Neural cell (in vitro differentiated cells): ENCODE measurements at regions not wholly inside any gene's neighbourhood (a gene's known extent, or its start where the extent isn't known, plus 50 kb on each side); places are given as distances from the start of the nearest gene placed in this dataset.

Experiments used
- H2AFZ ChIP-seq: fragments of 200-600, 300-800 bp; sonication (generic), shearing (Covaris generic); 2 replicates; pipeline ENCODE4 v1.6.0; 2014; ENCODE audit warnings: low read depth, mild to moderate bottlenecking, antibody characterized with exemption, low read length, moderate library complexity
- H3F3A ChIP-seq: fragments of 200-600 bp; shearing (Covaris generic); 2 replicates; pipeline ENCODE4 v1.6.1; 2016; ENCODE audit warnings: mild to moderate bottlenecking, moderate library complexity, mixed read lengths, antibody characterized with exemption, low read length; ENCODE audit not compliant: insufficient read depth, poor library complexity, severe bottlenecking
- H3K27ac ChIP-seq: fragments of 200-600, 300-800 bp; sonication (generic), shearing (Covaris generic); 2 replicates; pipeline ENCODE4 v1.5.1; 2014; ENCODE audit warnings: mild to moderate bottlenecking, low read length, moderate library complexity
- H3K27me3 ChIP-seq: fragments of 300-800, 200-600 bp; sonication (generic), shearing (Covaris generic); 2 replicates; pipeline ENCODE4 v1.6.0; 2014; ENCODE audit warnings: mild to moderate bottlenecking, low read depth, low read length, moderate library complexity; ENCODE audit not compliant: insufficient read depth
- H3K36me3 ChIP-seq: fragments of 300-800, 200-600 bp; sonication (generic), shearing (Covaris generic); 2 replicates; pipeline ENCODE4 v1.5.1; 2014; ENCODE audit warnings: mild to moderate bottlenecking, antibody characterized with exemption, low read length, moderate library complexity; ENCODE audit not compliant: insufficient read depth
- H3K4me2 ChIP-seq: fragments of 300-800, 200-600 bp; sonication (generic), shearing (Covaris generic); 2 replicates; pipeline ENCODE4 v1.6.0; 2014; ENCODE audit warnings: mild to moderate bottlenecking, low read length
- H3K4me3 ChIP-seq: fragments of 300-800, 200-600 bp; sonication (generic), shearing (Covaris generic); 2 replicates; pipeline ENCODE4 v1.5.1; 2014; ENCODE audit warnings: mild to moderate bottlenecking, low read length, moderate library complexity
- H3K79me2 ChIP-seq: fragments of 200-600 bp; shearing (Covaris generic); replicated peaks from 2 replicates; pipeline ENCODE4 v1.6.0; 2014; ENCODE audit warnings: mild to moderate bottlenecking, low read length, moderate library complexity; ENCODE audit not compliant: insufficient read depth
- H3K9ac ChIP-seq: fragments of 300-800, 200-600 bp; sonication (generic), shearing (Covaris generic); 2 replicates; pipeline ENCODE4 v1.6.1; 2016; ENCODE audit warnings: mild to moderate bottlenecking, low read length, mixed read lengths
- H3K9me2 ChIP-seq: fragments of 200-600 bp; shearing (Covaris generic); 2 replicates; pipeline ENCODE4 v1.6.1; 2016; ENCODE audit warnings: mild to moderate bottlenecking, low read length, mixed read lengths; ENCODE audit not compliant: insufficient read depth
- H3K9me3 ChIP-seq: fragments of 200-600, 300-800 bp; sonication (generic), shearing (Covaris generic); 2 replicates; pipeline ENCODE4 v1.6.1; 2016; ENCODE audit warnings: mild to moderate bottlenecking, mixed run types, low read length, moderate library complexity, mixed read lengths
- H4K20me1 ChIP-seq: fragments of 200-600 bp; shearing (Covaris generic); 2 replicates; pipeline ENCODE4 v1.6.1; 2016; ENCODE audit warnings: mild to moderate bottlenecking, mixed run types; ENCODE audit not compliant: insufficient read depth
- CTCF ChIP-seq: fragments of 450-650 bp; IDR thresholded peaks from 2 replicates; pipeline ENCODE4 v1.5.1; 2014; ENCODE audit warnings: antibody characterized with exemption, mild to moderate bottlenecking, moderate library complexity; ENCODE audit not compliant: poor library complexity, severe bottlenecking
- EP300 ChIP-seq: fragments of 450-650 bp; conservative IDR thresholded peaks from 2 replicates; pipeline ENCODE4 v1.6.1; 2014; ENCODE audit warnings: antibody characterized with exemption, mild to moderate bottlenecking, moderate library complexity; ENCODE audit not compliant: poor library complexity, severe bottlenecking
- EZH2 ChIP-seq: fragments of 200-600, 300-800 bp; shearing (Covaris generic), sonication (generic); IDR thresholded peaks from 2 replicates; pipeline ENCODE4 v1.6.1; 2014; ENCODE audit warnings: antibody characterized with exemption, low read length, borderline replicate concordance, mild to moderate bottlenecking; ENCODE audit not compliant: insufficient read depth, poor library complexity, severe bottlenecking
- MXI1 ChIP-seq: fragments of 450-650 bp; conservative IDR thresholded peaks from 2 replicates; pipeline ENCODE4 v1.6.1; 2014; ENCODE audit warnings: antibody characterized with exemption, mild to moderate bottlenecking; ENCODE audit not compliant: poor library complexity, severe bottlenecking
- POLR2AphosphoS5 ChIP-seq: IDR thresholded peaks from 2 replicates; pipeline ENCODE4 v1.6.1; 2012
- RAD21 ChIP-seq: fragments of 450-650 bp; conservative IDR thresholded peaks from 2 replicates; pipeline ENCODE4 v1.6.1; 2014; ENCODE audit warnings: antibody characterized with exemption, mild to moderate bottlenecking, moderate library complexity
- REST ChIP-seq: IDR thresholded peaks from 2 replicates; pipeline ENCODE4 v1.6.1; 2012; ENCODE audit warnings: borderline replicate concordance
- SMC3 ChIP-seq: fragments of 450-650 bp; conservative IDR thresholded peaks from 2 replicates; pipeline ENCODE4 v1.6.1; 2014; ENCODE audit warnings: antibody characterized with exemption, mild to moderate bottlenecking, moderate library complexity; ENCODE audit not compliant: poor library complexity
- TAF1 ChIP-seq: IDR thresholded peaks from 2 replicates; pipeline ENCODE4 v1.6.1; 2012; ENCODE audit warnings: low read depth
- small RNA-seq, 3 experiments: library from RNA; depleted of rRNA; stranded (forward); fragments of <200 nt; gene quantifications; one replicate each; pipeline ENCODE3, GENCODE V24; 2012

- no peak overlapping the region for H3K27ac ChIP-seq
- H2AFZ ChIP-seq, result no peak overlapping the region
- no peak overlapping the region for H3K9ac ChIP-seq
- H3K9me3 ChIP-seq, result no peaks in the 10 kb centered on the region
- no peaks in the 10 kb centered on the region for H3K27me3 ChIP-seq
- no peaks in the 10 kb centered on the region for H3K9me2 ChIP-seq
- H3K36me3 ChIP-seq, result no peaks in the 10 kb centered on the region
- TF ChIP-seq EZH2 (no peak), RAD21 (no peak), TAF1 (no peak), SMC3 (no peak), MXI1 (no peak), EP300 (no peak), REST (no peak), CTCF (no peak), POLR2AphosphoS5 (no peak)
- no peaks in the 10 kb centered on the region for H3F3A ChIP-seq
- no peak overlapping the region for H3K4me2 ChIP-seq
- no peaks in the 10 kb centered on the region for H3K79me2 ChIP-seq
- no peaks in the 10 kb centered on the region for H4K20me1 ChIP-seq
- H3K4me3 ChIP-seq, result no peak overlapping the region
Observed at GRCh38 chr9:116102596-116102995, 51.0 kb upstream of the PAPPA start.

Small RNAs in the stretch of these regions (small RNA-seq; reads per million reads assigned to genes)
- gene RF00004, result 0 to 0.08 (median 0) reads per million in 3 experiments
